ENCODE measurements at regions not wholly inside any gene's neighbourhood (a gene's known extent, or its start where the extent isn't known, plus 50 kb on each side); places are given as distances from the start of the nearest gene placed in this dataset.

DNA sequence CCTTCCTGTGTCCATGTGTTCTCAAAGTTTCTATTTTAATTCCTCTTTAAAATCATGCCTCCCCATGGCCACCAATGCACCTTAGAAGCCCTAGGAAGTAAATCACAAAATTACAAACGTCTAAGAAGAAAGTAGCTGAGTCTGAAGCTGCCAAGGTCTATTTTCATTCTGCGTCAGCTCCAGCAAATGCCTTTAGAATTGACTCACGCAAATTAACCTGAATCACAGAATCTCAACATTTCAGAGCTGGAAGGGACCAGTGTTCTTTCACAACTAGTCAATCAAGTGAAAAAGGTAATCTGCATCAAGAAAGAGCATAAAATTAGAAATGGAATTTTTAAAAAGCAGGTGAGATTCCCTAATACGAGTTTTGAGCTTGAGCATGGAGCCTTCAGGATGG, 1017.6 kb downstream of the SORCS3 start:
- Mint-ChIP-seq H3K27me3 (no peaks in the 10 kb centered on the region), H3K9me3 (ENCODE audit: insufficient read depth) (no peaks in the 10 kb centered on the region), H3K4me3 (no peak overlapping the region), H3K4me1 (no peaks in the 10 kb centered on the region), H3K27ac (no peak overlapping the region)
- TF ChIP-seq, protein P1, sequence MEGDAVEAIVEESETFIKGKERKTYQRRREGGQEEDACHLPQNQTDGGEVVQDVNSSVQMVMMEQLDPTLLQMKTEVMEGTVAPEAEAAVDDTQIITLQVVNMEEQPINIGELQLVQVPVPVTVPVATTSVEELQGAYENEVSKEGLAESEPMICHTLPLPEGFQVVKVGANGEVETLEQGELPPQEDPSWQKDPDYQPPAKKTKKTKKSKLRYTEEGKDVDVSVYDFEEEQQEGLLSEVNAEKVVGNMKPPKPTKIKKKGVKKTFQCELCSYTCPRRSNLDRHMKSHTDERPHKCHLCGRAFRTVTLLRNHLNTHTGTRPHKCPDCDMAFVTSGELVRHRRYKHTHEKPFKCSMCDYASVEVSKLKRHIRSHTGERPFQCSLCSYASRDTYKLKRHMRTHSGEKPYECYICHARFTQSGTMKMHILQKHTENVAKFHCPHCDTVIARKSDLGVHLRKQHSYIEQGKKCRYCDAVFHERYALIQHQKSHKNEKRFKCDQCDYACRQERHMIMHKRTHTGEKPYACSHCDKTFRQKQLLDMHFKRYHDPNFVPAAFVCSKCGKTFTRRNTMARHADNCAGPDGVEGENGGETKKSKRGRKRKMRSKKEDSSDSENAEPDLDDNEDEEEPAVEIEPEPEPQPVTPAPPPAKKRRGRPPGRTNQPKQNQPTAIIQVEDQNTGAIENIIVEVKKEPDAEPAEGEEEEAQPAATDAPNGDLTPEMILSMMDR (IDR thresholded peaks at IDR 0.05), result no peak
- TF ChIP-seq EZH2 (IDR thresholded peaks at IDR 0.05; ENCODE audit: borderline replicate concordance, insufficient read depth, low read depth, low read length, poor library complexity, severe bottlenecking), result no peak
- no peaks in the 10 kb centered on the region for H3K27me3 ChIP-seq (replicated peaks in 1 of 4; ENCODE audit: control extremely low read depth in 1 of 4, control insufficient read depth in 3 of 4, insufficient read depth in 4 of 4, low read length in 3 of 4)
- POLR2A ChIA-PET, result no interaction called here
- no peak for ATAC-seq (ENCODE audit: low read depth)
- no peak overlapping the region for H3K4me2 ChIP-seq (replicated peaks; ENCODE audit: low read depth, low read length, poor library complexity, severe bottlenecking)
- no peaks in the 10 kb centered on the region for H4K20me1 ChIP-seq (ENCODE audit: control insufficient read depth, insufficient read depth, low read length, poor library complexity, severe bottlenecking)
- no peak overlapping the region for H3K9ac ChIP-seq (ENCODE audit: low read length)
- intact Hi-C loops (cut with micrococcal nuclease), result no loop called here
- H3K27ac ChIP-seq (ENCODE audit: low read length in 2 of 2), result no peak overlapping the region
- no peaks in the 10 kb centered on the region for H3K79me2 ChIP-seq (ENCODE audit: control insufficient read depth, insufficient read depth, low read length)
- H3K36me3 ChIP-seq (replicated peaks in 1 of 2; ENCODE audit: control extremely low read depth in 1 of 2, control insufficient read depth in 1 of 2, extremely low read depth in 1 of 2, insufficient read depth in 2 of 2, low read length in 1 of 2), result no peaks in the 10 kb centered on the region
- H3K4me3 ChIP-seq (ENCODE audit: control extremely low read depth in 1 of 5, extremely low read depth in 1 of 5, insufficient read depth in 1 of 5, low read depth in 2 of 5, low read length in 4 of 5), result no peak overlapping the region
- CTCF ChIA-PET, result no interaction called here
- no peak for DNase-seq
- H2AFZ ChIP-seq (ENCODE audit: insufficient read depth, low read depth, low read length, poor library complexity, severe bottlenecking), result no peak overlapping the region
- H3K9me3 ChIP-seq (ENCODE audit: control extremely low read depth in 1 of 3, control insufficient read depth in 2 of 3, insufficient read depth in 1 of 3, low read length in 2 of 3), result no peaks in the 10 kb centered on the region
- H3K4me1 ChIP-seq (ENCODE audit: control insufficient read depth in 2 of 2, insufficient read depth in 2 of 2, low read length in 2 of 2), result no peaks in the 10 kb centered on the region
- 80% methylated on average over 1 of the region's 4 CpGs for WGBS (ENCODE audit: insufficient coverage)

DNA sequence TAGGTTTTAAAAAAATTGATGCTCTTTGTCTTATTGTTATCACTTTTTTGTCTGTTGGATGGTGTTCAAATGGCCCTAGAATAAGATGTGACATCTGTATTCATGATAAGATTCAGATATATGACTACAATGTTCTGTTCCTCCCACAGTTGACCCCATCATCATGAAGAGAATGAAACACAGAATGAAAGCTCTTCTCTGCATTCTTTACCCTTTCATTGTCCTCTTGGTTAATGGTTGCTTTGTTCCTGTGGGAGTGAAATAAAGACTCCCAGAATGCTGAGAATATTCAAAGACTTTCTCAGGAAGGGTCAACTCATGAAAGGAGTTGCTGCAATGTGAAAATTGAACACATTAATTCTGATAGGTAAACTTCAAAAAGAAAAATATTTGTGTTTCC, 1015.8 kb downstream of the SORCS3 start:
- intact Hi-C loops (cut with micrococcal nuclease), result no loop called here
- no peak for TF ChIP-seq EZH2 (IDR thresholded peaks at IDR 0.05; ENCODE audit: borderline replicate concordance, insufficient read depth, low read depth, low read length, poor library complexity, severe bottlenecking)
- TF ChIP-seq, protein P1 (IDR thresholded peaks at IDR 0.05), result no peak
- Histone ChIP-seq H3K4me3 (ENCODE audit: control extremely low read depth in 1 of 5, extremely low read depth in 1 of 5, insufficient read depth in 1 of 5, low read depth in 2 of 5, low read length in 4 of 5) (no peak overlapping the region), H3K36me3 (replicated peaks in 1 of 2; ENCODE audit: control extremely low read depth in 1 of 2, control insufficient read depth in 1 of 2, extremely low read depth in 1 of 2, insufficient read depth in 2 of 2, low read length in 1 of 2) (no peaks in the 10 kb centered on the region), H3K9me3 (ENCODE audit: control extremely low read depth in 1 of 3, control insufficient read depth in 2 of 3, insufficient read depth in 1 of 3, low read length in 2 of 3) (no peaks in the 10 kb centered on the region), H3K4me1 (ENCODE audit: control insufficient read depth in 2 of 2, insufficient read depth in 2 of 2, low read length in 2 of 2) (no peaks in the 10 kb centered on the region), H3K27ac (ENCODE audit: low read length in 2 of 2) (no peak overlapping the region), H2AFZ (ENCODE audit: insufficient read depth, low read depth, low read length, poor library complexity, severe bottlenecking) (no peak overlapping the region), H3K9ac (ENCODE audit: low read length) (no peak overlapping the region), H3K4me2 (replicated peaks; ENCODE audit: low read depth, low read length, poor library complexity, severe bottlenecking) (no peak overlapping the region), H3K27me3 (replicated peaks in 1 of 4; ENCODE audit: control extremely low read depth in 1 of 4, control insufficient read depth in 3 of 4, insufficient read depth in 4 of 4, low read length in 3 of 4) (no peaks in the 10 kb centered on the region), H4K20me1 (ENCODE audit: control insufficient read depth, insufficient read depth, low read length, poor library complexity, severe bottlenecking) (no peaks in the 10 kb centered on the region), H3K79me2 (ENCODE audit: control insufficient read depth, insufficient read depth, low read length) (no peaks in the 10 kb centered on the region)
- no peak for ATAC-seq (ENCODE audit: low read depth)
- H3K4me3 Mint-ChIP-seq, result no peak overlapping the region
- no peaks in the 10 kb centered on the region for H3K4me1 Mint-ChIP-seq
- no peaks in the 10 kb centered on the region for H3K27me3 Mint-ChIP-seq
- POLR2A ChIA-PET, result no interaction called here
- DNase-seq, result no peak
- CTCF ChIA-PET, result no interaction called here
- no peak overlapping the region for H3K27ac Mint-ChIP-seq
- H3K9me3 Mint-ChIP-seq (ENCODE audit: insufficient read depth), result no peaks in the 10 kb centered on the region

All from B cell (primary cell).